ENCODE measurements at regions not wholly inside any gene's neighbourhood (a gene's known extent, or its start where the extent isn't known, plus 50 kb on each side); places are given as distances from the start of the nearest gene placed in this dataset.

DNA sequence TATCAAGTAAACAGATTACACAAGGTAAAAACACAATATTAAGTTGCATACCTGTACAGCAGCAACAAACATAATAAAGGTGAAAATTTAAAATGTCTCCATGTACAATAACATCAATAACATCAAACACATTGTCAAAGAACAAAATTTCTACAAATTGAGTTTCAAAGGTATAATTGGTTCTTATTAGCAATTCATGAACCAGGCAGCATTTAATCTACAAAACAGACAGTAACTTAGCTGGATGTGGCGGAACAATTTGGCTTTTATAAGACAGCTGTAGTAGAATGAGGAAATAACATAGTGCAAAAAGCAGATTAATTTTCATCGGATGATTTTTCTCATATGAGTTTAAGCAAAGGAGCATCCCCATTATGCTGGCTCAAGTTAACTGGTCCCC, 1176.8 kb downstream of the EFNA5 start:
- TF ChIP-seq, protein P1, sequence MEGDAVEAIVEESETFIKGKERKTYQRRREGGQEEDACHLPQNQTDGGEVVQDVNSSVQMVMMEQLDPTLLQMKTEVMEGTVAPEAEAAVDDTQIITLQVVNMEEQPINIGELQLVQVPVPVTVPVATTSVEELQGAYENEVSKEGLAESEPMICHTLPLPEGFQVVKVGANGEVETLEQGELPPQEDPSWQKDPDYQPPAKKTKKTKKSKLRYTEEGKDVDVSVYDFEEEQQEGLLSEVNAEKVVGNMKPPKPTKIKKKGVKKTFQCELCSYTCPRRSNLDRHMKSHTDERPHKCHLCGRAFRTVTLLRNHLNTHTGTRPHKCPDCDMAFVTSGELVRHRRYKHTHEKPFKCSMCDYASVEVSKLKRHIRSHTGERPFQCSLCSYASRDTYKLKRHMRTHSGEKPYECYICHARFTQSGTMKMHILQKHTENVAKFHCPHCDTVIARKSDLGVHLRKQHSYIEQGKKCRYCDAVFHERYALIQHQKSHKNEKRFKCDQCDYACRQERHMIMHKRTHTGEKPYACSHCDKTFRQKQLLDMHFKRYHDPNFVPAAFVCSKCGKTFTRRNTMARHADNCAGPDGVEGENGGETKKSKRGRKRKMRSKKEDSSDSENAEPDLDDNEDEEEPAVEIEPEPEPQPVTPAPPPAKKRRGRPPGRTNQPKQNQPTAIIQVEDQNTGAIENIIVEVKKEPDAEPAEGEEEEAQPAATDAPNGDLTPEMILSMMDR (IDR thresholded peaks at IDR 0.05; ENCODE audit: insufficient read depth, low read length, missing control alignments) = no peak
- POLR2A ChIA-PET = no interaction called here
- CTCF ChIA-PET = no interaction called here
- no peak for DNase-seq (ENCODE audit: low read depth, low spot score)
- no peak overlapping the region for H3K4me3 ChIP-seq (ENCODE audit: low read depth, low read length)

GRCh38 chr5:106489004-106489403, 1181.7 kb downstream of the EFNA5 start:
- no peak for DNase-seq (ENCODE audit: low read depth, low spot score)
- TF ChIP-seq, protein P1 (IDR thresholded peaks at IDR 0.05; ENCODE audit: insufficient read depth, low read length, missing control alignments) = no peak
- H3K4me3 ChIP-seq (ENCODE audit: low read depth, low read length) = no peak overlapping the region
- ChIA-PET POLR2A (no interaction called here), CTCF (no interaction called here)

- ChIA-PET CTCF (no interaction called here), POLR2A (no interaction called here)
- no peak overlapping the region for H3K4me3 ChIP-seq (ENCODE audit: low read depth, low read length)
- no peak for DNase-seq (ENCODE audit: low read depth, low spot score)
- TF ChIP-seq, protein P1 (IDR thresholded peaks at IDR 0.05; ENCODE audit: insufficient read depth, low read length, missing control alignments) = no peak
Observed at GRCh38 chr5:106488407-106488806, 1182.3 kb downstream of the EFNA5 start.

GRCh38 chr5:106481374-106481773, 1189.4 kb downstream of the EFNA5 start:
- ChIA-PET POLR2A (no interaction called here), CTCF (no interaction called here)
- no peak for DNase-seq (ENCODE audit: low read depth, low spot score)
- no peak overlapping the region for H3K4me3 ChIP-seq (ENCODE audit: low read depth, low read length)
- TF ChIP-seq, protein P1 (IDR thresholded peaks at IDR 0.05; ENCODE audit: insufficient read depth, low read length, missing control alignments) = no peak

DNA sequence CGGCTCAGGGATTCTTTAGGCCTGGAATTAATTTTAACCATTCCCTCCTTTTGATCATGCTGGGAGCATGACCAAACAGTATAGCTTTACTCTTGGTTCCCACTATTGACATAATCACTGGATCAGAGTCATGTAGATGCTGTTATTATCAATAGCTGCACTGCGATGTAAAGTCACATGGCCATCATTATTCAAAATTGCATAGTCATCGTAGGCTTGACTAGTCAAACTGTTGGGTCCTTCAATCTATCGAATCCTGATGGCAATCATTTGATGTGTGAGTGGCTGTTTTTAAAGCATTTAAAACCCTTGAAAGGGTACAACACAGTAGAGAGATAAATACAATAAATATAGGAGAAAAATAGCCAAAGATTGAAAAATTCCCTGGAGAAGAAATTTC, 1194.1 kb downstream of the EFNA5 start:
- CTCF ChIA-PET = interaction anchor here (1.1 kb wide), 1 partner anchor 207 kb away, joined by 5 read pairs; no protein-coding TSS in a partner anchor
- TF ChIP-seq, protein P1 (IDR thresholded peaks at IDR 0.05; ENCODE audit: insufficient read depth, low read length, missing control alignments) = no peak
- POLR2A ChIA-PET = no interaction called here
- H3K4me3 ChIP-seq (ENCODE audit: low read depth, low read length) = no peak overlapping the region
- no peak for DNase-seq (ENCODE audit: low read depth, low spot score)

- DNase-seq (ENCODE audit: low read depth, low spot score) = no peak
- ChIA-PET POLR2A (no interaction called here), CTCF (no interaction called here)
- TF ChIP-seq, protein P1 (IDR thresholded peaks at IDR 0.05; ENCODE audit: insufficient read depth, low read length, missing control alignments) = no peak
- H3K4me3 ChIP-seq (ENCODE audit: low read depth, low read length) = no peak overlapping the region
Observed at GRCh38 chr5:106474066-106474465, 1196.7 kb downstream of the EFNA5 start.
